ENCODE measurements at regions not wholly inside any gene's neighbourhood (a gene's known extent, or its start where the extent isn't known, plus 50 kb on each side); places are given as distances from the start of the nearest gene placed in this dataset.

DNA sequence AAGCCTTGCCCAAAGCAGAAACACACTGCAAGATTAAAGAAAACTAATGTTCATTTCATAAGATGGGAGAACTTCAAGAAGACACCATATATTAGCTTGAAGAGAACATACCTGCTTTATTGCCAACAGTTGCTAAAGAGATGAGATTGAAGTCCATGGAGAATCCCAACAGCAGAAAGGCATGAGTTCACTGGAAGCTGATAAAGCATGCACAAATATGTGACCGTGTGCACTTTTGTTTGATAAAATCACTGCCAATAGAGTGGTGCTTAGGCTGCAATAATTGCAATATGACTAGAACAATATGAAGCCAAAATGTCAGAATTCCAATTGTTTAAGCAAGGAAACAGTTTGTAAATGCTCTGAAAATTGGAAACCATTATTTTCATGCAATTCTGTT is 125.9 kb upstream of the PPARGC1A start:
- intact Hi-C loops (cut with DNase I): no loop called here
- no peak for ATAC-seq
- no peaks in the 10 kb centered on the region for H3K36me3 ChIP-seq
- H3K27me3 ChIP-seq: no peaks in the 10 kb centered on the region
- no peaks in the 10 kb centered on the region for H3K4me1 ChIP-seq
- no peak overlapping the region for H3K27ac ChIP-seq
- DNase-seq: no peak
- TF ChIP-seq, protein P1, sequence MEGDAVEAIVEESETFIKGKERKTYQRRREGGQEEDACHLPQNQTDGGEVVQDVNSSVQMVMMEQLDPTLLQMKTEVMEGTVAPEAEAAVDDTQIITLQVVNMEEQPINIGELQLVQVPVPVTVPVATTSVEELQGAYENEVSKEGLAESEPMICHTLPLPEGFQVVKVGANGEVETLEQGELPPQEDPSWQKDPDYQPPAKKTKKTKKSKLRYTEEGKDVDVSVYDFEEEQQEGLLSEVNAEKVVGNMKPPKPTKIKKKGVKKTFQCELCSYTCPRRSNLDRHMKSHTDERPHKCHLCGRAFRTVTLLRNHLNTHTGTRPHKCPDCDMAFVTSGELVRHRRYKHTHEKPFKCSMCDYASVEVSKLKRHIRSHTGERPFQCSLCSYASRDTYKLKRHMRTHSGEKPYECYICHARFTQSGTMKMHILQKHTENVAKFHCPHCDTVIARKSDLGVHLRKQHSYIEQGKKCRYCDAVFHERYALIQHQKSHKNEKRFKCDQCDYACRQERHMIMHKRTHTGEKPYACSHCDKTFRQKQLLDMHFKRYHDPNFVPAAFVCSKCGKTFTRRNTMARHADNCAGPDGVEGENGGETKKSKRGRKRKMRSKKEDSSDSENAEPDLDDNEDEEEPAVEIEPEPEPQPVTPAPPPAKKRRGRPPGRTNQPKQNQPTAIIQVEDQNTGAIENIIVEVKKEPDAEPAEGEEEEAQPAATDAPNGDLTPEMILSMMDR (IDR thresholded peaks at IDR 0.05): no peak
- H3K4me3 ChIP-seq: no peak overlapping the region
- no peaks in the 10 kb centered on the region for H3K9me3 ChIP-seq

DNA sequence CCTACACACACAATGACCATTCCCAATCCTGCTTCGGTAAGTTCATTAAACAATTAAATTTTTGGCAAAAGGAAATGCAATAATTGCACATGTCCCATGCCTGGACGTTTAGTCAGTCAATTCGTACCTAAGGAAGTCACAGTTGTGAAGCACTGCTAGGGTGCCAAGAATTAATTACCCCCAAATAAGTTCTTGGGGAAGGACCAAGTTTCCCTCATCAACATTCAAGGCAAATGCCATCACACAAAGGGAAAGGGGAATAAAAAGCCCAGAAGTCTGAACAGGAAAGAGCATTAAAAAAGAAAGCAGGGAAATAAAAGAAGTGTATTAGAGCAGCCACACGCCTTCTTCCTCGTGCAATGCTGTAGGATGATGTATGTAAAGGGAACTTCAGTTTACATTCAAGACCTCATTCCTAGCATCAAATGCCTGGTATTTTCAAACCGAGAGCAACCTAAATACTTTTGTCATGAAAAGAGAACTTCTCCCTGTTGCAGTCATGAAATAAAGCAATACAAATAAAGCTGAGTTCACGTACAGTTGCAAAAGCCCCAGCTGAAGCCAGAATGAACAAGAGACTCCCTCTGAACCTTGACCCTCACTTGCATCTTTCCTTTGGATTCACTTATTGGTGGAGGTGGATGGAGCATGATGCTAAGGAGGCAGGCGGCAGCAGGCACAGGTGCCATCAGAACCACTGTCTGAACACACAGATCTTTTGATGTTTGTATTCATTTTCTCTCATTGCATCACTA is 124.0 kb upstream of the PPARGC1A start:
- ATAC-seq (no peak), DNase-seq (no peak)
- Histone ChIP-seq H3K27ac (no peak overlapping the region), H3K4me1 (no peaks in the 10 kb centered on the region), H3K36me3 (no peaks in the 10 kb centered on the region), H3K27me3 (no peaks in the 10 kb centered on the region), H3K4me3 (no peak overlapping the region), H3K9me3 (no peaks in the 10 kb centered on the region)
- intact Hi-C loops (cut with DNase I): no loop called here
- TF ChIP-seq, protein P1 (IDR thresholded peaks at IDR 0.05): no peak

DNA sequence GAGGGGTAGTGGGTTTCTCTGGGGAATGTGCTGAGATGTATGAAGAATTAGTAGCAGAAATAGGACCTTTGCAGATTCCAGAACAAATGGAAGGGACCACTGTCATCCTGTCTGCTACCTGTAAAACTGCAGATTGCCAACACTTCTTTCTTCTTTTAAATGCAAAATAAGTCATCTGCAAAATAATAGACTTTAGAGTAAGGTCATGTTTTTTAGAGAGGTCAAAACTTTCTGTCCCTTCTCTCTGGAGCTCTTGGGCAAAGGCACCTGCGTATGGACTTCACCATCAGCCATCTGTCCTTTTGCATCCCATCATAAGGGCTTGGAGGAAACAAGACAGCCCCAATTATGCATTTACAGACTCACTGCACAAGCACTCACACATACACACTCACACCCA is 121.1 kb upstream of the PPARGC1A start:
- H3K4me1 ChIP-seq: no peaks in the 10 kb centered on the region
- no peak overlapping the region for H3K4me3 ChIP-seq
- H3K9me3 ChIP-seq: no peaks in the 10 kb centered on the region
- TF ChIP-seq, protein P1 (IDR thresholded peaks at IDR 0.05): no peak
- no peak overlapping the region for H3K27ac ChIP-seq
- intact Hi-C loops (cut with DNase I): no loop called here
- ATAC-seq (no peak), DNase-seq (no peak)
- H3K36me3 ChIP-seq: no peaks in the 10 kb centered on the region
- H3K27me3 ChIP-seq: no peaks in the 10 kb centered on the region

DNA sequence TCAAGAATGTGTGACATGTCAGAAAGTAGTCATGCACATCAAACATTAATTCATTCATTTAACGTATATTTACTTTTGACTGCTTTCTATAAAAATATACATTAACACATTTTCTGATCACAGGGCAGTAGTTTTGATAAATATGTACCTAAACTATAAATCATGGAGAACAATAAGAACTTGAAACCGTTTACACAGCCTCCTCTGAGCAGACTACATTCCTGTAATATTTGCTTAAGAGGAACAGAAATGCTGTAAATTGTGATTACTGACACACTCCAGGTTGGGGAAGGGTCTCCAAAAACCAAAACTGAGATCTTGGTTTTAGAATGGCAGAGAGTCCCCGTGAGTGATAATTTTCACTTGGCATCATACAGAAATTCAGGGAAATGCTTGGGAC is 120.7 kb upstream of the PPARGC1A start:
- Histone ChIP-seq H3K4me3 (no peak overlapping the region), H3K9me3 (no peaks in the 10 kb centered on the region), H3K27me3 (no peaks in the 10 kb centered on the region), H3K27ac (no peak overlapping the region), H3K4me1 (no peaks in the 10 kb centered on the region), H3K36me3 (no peaks in the 10 kb centered on the region)
- TF ChIP-seq, protein P1 (IDR thresholded peaks at IDR 0.05): no peak
- DNase-seq: no peak
- no peak for ATAC-seq
- intact Hi-C loops (cut with DNase I): no loop called here

DNA sequence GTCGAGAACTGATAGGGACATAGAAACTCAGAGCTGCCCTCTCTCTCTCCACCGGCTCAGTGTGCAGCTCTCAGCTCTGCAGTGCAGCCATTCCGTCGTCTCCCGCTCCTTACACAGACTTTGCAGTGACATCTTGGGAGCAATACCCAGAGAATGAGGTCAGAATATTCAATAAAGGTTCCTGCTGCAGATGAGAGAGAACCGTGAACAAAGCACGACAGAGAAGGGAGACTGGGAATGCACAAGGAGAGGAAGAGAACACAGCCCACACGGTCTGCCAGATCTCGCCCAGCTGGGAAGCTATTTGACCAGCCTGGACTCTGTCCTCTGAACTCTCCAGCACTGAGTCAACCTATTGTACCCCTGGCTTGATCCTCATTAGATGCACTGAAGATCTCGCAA is 118.0 kb upstream of the PPARGC1A start:
- DNase-seq (no peak), ATAC-seq (no peak)
- no peaks in the 10 kb centered on the region for H3K36me3 ChIP-seq
- H3K27ac ChIP-seq: no peak overlapping the region
- no peaks in the 10 kb centered on the region for H3K27me3 ChIP-seq
- H3K9me3 ChIP-seq: no peaks in the 10 kb centered on the region
- no peak overlapping the region for H3K4me3 ChIP-seq
- TF ChIP-seq, protein P1 (IDR thresholded peaks at IDR 0.05): no peak
- no peaks in the 10 kb centered on the region for H3K4me1 ChIP-seq
- intact Hi-C loops (cut with DNase I): no loop called here
